Motor neuron (in vitro differentiated cells): ENCODE measurements at regions not wholly inside any gene's neighbourhood (a gene's known extent, or its start where the extent isn't known, plus 50 kb on each side); places are given as distances from the start of the nearest gene placed in this dataset.

Experiments used
- ATAC-seq, 8 experiments: fragments of 200-7000 bp; cut with Tn5 transposase; replicated peaks in 6 of 8; 2 replicates each; pipeline ENCODE4 v1.8.0; 2021; ENCODE audit warnings: mild to moderate bottlenecking in 8 of 8, moderate library complexity in 8 of 8
- H3K27ac ChIP-seq, 2 donors: fragments of 250-450 bp; sonication (Bioruptor Pico); 2 replicates each; pipeline ENCODE4 v1.9.0; 2021; ENCODE audit warnings: antibody characterized with exemption in 2 of 2, mild to moderate bottlenecking in 2 of 2, moderate library complexity in 1 of 2
- H3K4me1 ChIP-seq, 2 donors: fragments of 250-450 bp; sonication (Bioruptor Pico); replicated peaks in 1 of 2; 2 replicates each; pipeline ENCODE4 v1.6.1; 2021; ENCODE audit warnings: antibody characterized with exemption in 2 of 2, mild to moderate bottlenecking in 2 of 2, moderate library complexity in 1 of 2
- H3K4me3 ChIP-seq, 5 donors: fragments of 250-450 bp; sonication (Bioruptor Pico); 2 replicates each; pipeline ENCODE4 v1.9.0; 2021; ENCODE audit warnings: antibody characterized with exemption in 5 of 5, mild to moderate bottlenecking in 5 of 5, moderate library complexity in 4 of 5
- WGBS, 10 experiments: fragments of 450-650 bp; shearing (Covaris generic); methylation state at CpG; one replicate each; pipeline ENCODE4 v1.0.0; 2022; 5-methylcytosine and 5-hydroxymethylcytosine counted together
- in situ Hi-C, 9 experiments: fragments of 400-800 bp; cut with MboI; loops; one replicate each; pipeline ENCODE4 v1.15.0; 2021; ENCODE audit warnings: low sequenced_read_pairs in 9 of 9, low pct_unique_long_range_greater_than_20kb in 2 of 9; ENCODE audit not compliant: unreplicated experiment in 9 of 9

GRCh38 chr20:55880361-55880760 lies 125.0 kb downstream of the CBLN4 start:
- in situ Hi-C loops: no loop called here
- Histone ChIP-seq H3K4me3 (no peak overlapping the region), H3K4me1 (no peaks in the 10 kb centered on the region), H3K27ac (no peak overlapping the region)
- 0 to 100% (median 51%) methylated on average over 1 to 4 of the region's 4 CpGs; no CpG with 5 or more reads in 5 of the 10 experiments for WGBS, 10 experiments
- ATAC-seq: no peak

- WGBS, 10 experiments: 0 to 100% (median 44%) methylated on average over 1 of the region's 1 CpG; no CpG with 5 or more reads in 1 of the 10 experiments
These were observed 150.3 kb downstream of the CBLN4 start for GRCh38 chr20:55855052-55855451.

GRCh38 chr20:55830121-55830827 lies 175.0 kb downstream of the CBLN4 start:
- in situ Hi-C loops: no loop called here
- Histone ChIP-seq H3K4me1 (peaks cover 4 to 11% of the 10 kb centered on the region in 2 donors), H3K4me3 (no peak overlapping the region), H3K27ac (no peak overlapping the region)
- ATAC-seq: peak in 2 of 8 experiments; percentile 54 to 64
- 0 to 91% (median 49%) methylated on average over 1 to 4 of the region's 4 CpGs for WGBS, 10 experiments

More at GRCh38 chr20:55855052-55855451, 150.3 kb downstream of the CBLN4 start:
- no peak for ATAC-seq
- Histone ChIP-seq H3K4me1 (no peaks in the 10 kb centered on the region), H3K27ac (no peak overlapping the region), H3K4me3 (no peak overlapping the region)
- in situ Hi-C loops: no loop called here

- H3K27ac ChIP-seq: no peak overlapping the region
- ATAC-seq: peak in 3 of 8 experiments; percentile 44 to 67 (median 53)
- in situ Hi-C loops: no loop called here
These were observed 200.2 kb downstream of the CBLN4 start for GRCh38 chr20:55805138-55805537.

GRCh38 chr20:55800552-55801245 lies 204.6 kb downstream of the CBLN4 start:
- WGBS, 10 experiments: 0 to 100% (median 50%) methylated on average over 1 to 2 of the region's 3 CpGs; no CpG with 5 or more reads in 2 of the 10 experiments
- peak in 2 of 8 experiments; percentile 27 to 65 for ATAC-seq
- H3K4me1 ChIP-seq: peaks cover 0 to 2% of the 10 kb centered on the region in 2 donors
- in situ Hi-C loops: no loop called here
- no peak overlapping the region for H3K27ac ChIP-seq
- no peak overlapping the region for H3K4me3 ChIP-seq

More at GRCh38 chr20:55805138-55805537, 200.2 kb downstream of the CBLN4 start:
- WGBS, 10 experiments: 10 to 74% (median 50%) methylated on average over 1 to 2 of the region's 2 CpGs; no CpG with 5 or more reads in 3 of the 10 experiments
- Histone ChIP-seq H3K4me3 (no peak overlapping the region), H3K4me1 (no peaks in the 10 kb centered on the region)

GRCh38 chr20:55793986-55794385 lies 211.3 kb downstream of the CBLN4 start:
- no peak overlapping the region for H3K4me3 ChIP-seq
- H3K4me1 ChIP-seq: peaks cover 0 to 2% of the 10 kb centered on the region in 2 donors
- H3K27ac ChIP-seq: no peak overlapping the region
- ATAC-seq: no peak
- WGBS, 10 experiments: 0 to 100% (median 65%) methylated on average over 1 to 3 of the region's 3 CpGs; no CpG with 5 or more reads in 1 of the 10 experiments
- in situ Hi-C loops: no loop called here

- ATAC-seq: no peak
- Histone ChIP-seq H3K4me3 (no peak overlapping the region), H3K27ac (no peak overlapping the region), H3K4me1 (no peaks in the 10 kb centered on the region)
- in situ Hi-C loops: no loop called here
These were observed 213.3 kb downstream of the CBLN4 start for GRCh38 chr20:55792049-55792448.

- in situ Hi-C loops: no loop called here
- 0 to 100% (median 61%) methylated on average over 1 to 5 of the region's 6 CpGs for WGBS, 10 experiments
- no peak for ATAC-seq
These were observed 215.1 kb downstream of the CBLN4 start for GRCh38 chr20:55790178-55790577.

GRCh38 chr20:55784036-55784435 lies 221.3 kb downstream of the CBLN4 start:
- in situ Hi-C loops: no loop called here
- WGBS, 10 experiments: 0 to 100% (median 12%) methylated on average over 1 to 2 of the region's 2 CpGs; no CpG with 5 or more reads in 1 of the 10 experiments
- H3K27ac ChIP-seq: no peak overlapping the region
- no peak for ATAC-seq
- peaks cover 11 to 14% of the 10 kb centered on the region in 2 donors for H3K4me1 ChIP-seq
- H3K4me3 ChIP-seq: no peak overlapping the region

More at GRCh38 chr20:55790178-55790577, 215.1 kb downstream of the CBLN4 start:
- Histone ChIP-seq H3K27ac (no peak overlapping the region), H3K4me3 (no peak overlapping the region), H3K4me1 (no peaks in the 10 kb centered on the region)

- no peak overlapping the region for H3K4me3 ChIP-seq
- 0 to 98% (median 50%) methylated on average over 2 to 3 of the region's 3 CpGs for WGBS, 10 experiments
- ATAC-seq: no peak
These were observed 221.9 kb downstream of the CBLN4 start for GRCh38 chr20:55783381-55783780.

GRCh38 chr20:55782912-55783253 lies 222.4 kb downstream of the CBLN4 start:
- Histone ChIP-seq H3K4me1 (peaks cover 11 to 14% of the 10 kb centered on the region in 2 donors), H3K4me3 (no peak overlapping the region), H3K27ac (peak overlapping the region in 1 of 2 donors; percentile 7)
- WGBS, 10 experiments: 3 to 57% (median 25%) methylated on average over 1 to 8 of the region's 8 CpGs; no CpG with 5 or more reads in 2 of the 10 experiments
- in situ Hi-C loops: no loop called here
- peak in 4 of 8 experiments; percentile 32 to 68 (median 64) for ATAC-seq

More at GRCh38 chr20:55783381-55783780, 221.9 kb downstream of the CBLN4 start:
- peaks cover 11 to 14% of the 10 kb centered on the region in 2 donors for H3K4me1 ChIP-seq
- H3K27ac ChIP-seq: no peak overlapping the region
- in situ Hi-C loops: no loop called here

- 0 to 81% (median 51%) methylated on average over 1 to 5 of the region's 5 CpGs for WGBS, 10 experiments
- Histone ChIP-seq H3K4me1 (peaks cover 11 to 14% of the 10 kb centered on the region in 2 donors), H3K4me3 (no peak overlapping the region), H3K27ac (peak overlapping the region in 1 of 2 donors; percentile 7)
- peak in 4 of 8 experiments; percentile 10 to 74 (median 70) for ATAC-seq
- in situ Hi-C loops: no loop called here
These were observed 223.0 kb downstream of the CBLN4 start for GRCh38 chr20:55782224-55782911.

- WGBS, 10 experiments: 0 to 98% (median 69%) methylated on average over 1 to 5 of the region's 5 CpGs
- in situ Hi-C loops: no loop called here
- Histone ChIP-seq H3K4me3 (no peak overlapping the region), H3K4me1 (peaks cover 11 to 14% of the 10 kb centered on the region in 2 donors), H3K27ac (no peak overlapping the region)
- no peak for ATAC-seq
These were observed 226.5 kb downstream of the CBLN4 start for GRCh38 chr20:55778796-55779195.
